NCI-H187 treated with DMSO at 0.1 percent for 48 hours (cell line): ENCODE measurements at regions not wholly inside any gene's neighbourhood (a gene's known extent, or its start where the extent isn't known, plus 50 kb on each side); places are given as distances from the start of the nearest gene placed in this dataset.

ENCODE experiments used
- DNase-seq: peaks from one replicate; lab custom pipeline; 2025; lab: John Stamatoyannopoulos, UW

GRCh38 chr6:120096696-120097260, 747.2 kb upstream of the MAN1A1 start:
- no peak for DNase-seq

GRCh38 chr6:120083186-120083585, 733.6 kb upstream of the MAN1A1 start:
- no peak for DNase-seq

GRCh38 chr6:120077489-120077888, 727.9 kb upstream of the MAN1A1 start:
- no peak for DNase-seq

- DNase-seq, result no peak
Measured at GRCh38 chr6:120058410-120058809, 708.8 kb upstream of the MAN1A1 start.

GRCh38 chr6:120056085-120056484, 706.5 kb upstream of the MAN1A1 start:
- no peak for DNase-seq

GRCh38 chr6:120055071-120055470, 705.5 kb upstream of the MAN1A1 start:
- no peak for DNase-seq

GRCh38 chr6:120039664-120040063, 690.1 kb upstream of the MAN1A1 start:
- no peak for DNase-seq

GRCh38 chr6:120031837-120032236, 682.3 kb upstream of the MAN1A1 start:
- DNase-seq, result no peak

GRCh38 chr6:120026791-120027190, 677.2 kb upstream of the MAN1A1 start:
- DNase-seq, result no peak

GRCh38 chr6:120010075-120010474, 660.5 kb upstream of the MAN1A1 start:
- DNase-seq, result no peak

- DNase-seq, result no peak
Measured at GRCh38 chr6:120005292-120005976, 655.9 kb upstream of the MAN1A1 start.

GRCh38 chr6:119986934-119987549, 637.5 kb upstream of the MAN1A1 start:
- DNase-seq, result no peak

GRCh38 chr6:119985952-119986736, 636.6 kb upstream of the MAN1A1 start:
- DNase-seq, result no peak

- DNase-seq, result no peak
Measured at GRCh38 chr6:119980802-119981201, 631.2 kb upstream of the MAN1A1 start.

GRCh38 chr6:119979862-119980261, 630.3 kb upstream of the MAN1A1 start:
- no peak for DNase-seq

GRCh38 chr6:119978274-119978889, 628.8 kb upstream of the MAN1A1 start:
- no peak for DNase-seq

- no peak for DNase-seq
Measured at GRCh38 chr6:119974430-119975159, 625.0 kb upstream of the MAN1A1 start.

- no peak for DNase-seq
Measured at GRCh38 chr6:119966484-119966883, 616.9 kb upstream of the MAN1A1 start.

GRCh38 chr6:119965900-119966299, 616.3 kb upstream of the MAN1A1 start:
- no peak for DNase-seq

GRCh38 chr6:119965008-119965407, 615.4 kb upstream of the MAN1A1 start:
- no peak for DNase-seq

GRCh38 chr6:119962505-119962904, 612.9 kb upstream of the MAN1A1 start:
- no peak for DNase-seq

GRCh38 chr6:119961450-119961849, 611.9 kb upstream of the MAN1A1 start:
- DNase-seq, result no peak
